Stimulated activated naive B cell treated with anti-CD40 and anti-IgM and Interleukin-4, amounts not matched to agents 10 μg/mL and 1 μg/mL and 100 μg/mL, for 72 hours (primary cell): ENCODE measurements at regions not wholly inside any gene's neighbourhood (a gene's known extent, or its start where the extent isn't known, plus 50 kb on each side); places are given as distances from the start of the nearest gene placed in this dataset.

Experiments
- ATAC-seq, 2 donors: fragments of 150-1000 bp; cut with Tn5 transposase; replicated peaks; 2 replicates each; pipeline ENCODE4 v1.10.0; 2021; ENCODE audit warnings: moderate library complexity in 1 of 2
- DNase-seq: peaks from one replicate; pipeline ENCODE4 v3.0.0; 2021
- H3K27ac Mint-ChIP-seq: one replicate; pipeline ENCODE4 v1.8.0; 2022; ENCODE audit warnings: mild to moderate bottlenecking, mixed read lengths
- H3K27me3 Mint-ChIP-seq, 2 donors: one replicate each; pipeline ENCODE4 v1.8.0; 2022; ENCODE audit warnings: mixed read lengths in 2 of 2
- H3K36me3 Mint-ChIP-seq, 2 donors: one replicate each; pipeline ENCODE4 v1.8.0; 2022; ENCODE audit warnings: mixed read lengths in 2 of 2, mild to moderate bottlenecking in 1 of 2
- H3K4me1 Mint-ChIP-seq, 2 donors: one replicate each; pipeline ENCODE4 v1.8.0; 2022; ENCODE audit warnings: mixed read lengths in 2 of 2, mild to moderate bottlenecking in 1 of 2
- H3K4me3 Mint-ChIP-seq, 2 donors: one replicate each; pipeline ENCODE4 v1.8.0; 2022; ENCODE audit warnings: mild to moderate bottlenecking in 2 of 2, mixed read lengths in 2 of 2, moderate library complexity in 1 of 2
- H3K9me3 Mint-ChIP-seq, 2 donors: one replicate each; pipeline ENCODE4 v1.8.0; 2022; ENCODE audit warnings: mixed read lengths in 2 of 2, mild to moderate bottlenecking in 1 of 2

- Mint-ChIP-seq H3K4me3 (no peak overlapping the region), H3K9me3 (peaks cover 0 to 1% of the 10 kb centered on the region in 2 donors), H3K4me1 (no peaks in the 10 kb centered on the region), H3K27ac (no peak overlapping the region), H3K27me3 (no peaks in the 10 kb centered on the region), H3K36me3 (no peaks in the 10 kb centered on the region)
- ATAC-seq: no peak
- no peak for DNase-seq
These were observed 1216.1 kb downstream of the FSTL5 start for GRCh38 chr4:160947653-160948052.

GRCh38 chr4:160956875-160957274 lies 1206.9 kb downstream of the FSTL5 start:
- H3K27ac Mint-ChIP-seq: no peak overlapping the region
- peaks cover 0 to 2% of the 10 kb centered on the region in 2 donors for H3K9me3 Mint-ChIP-seq

GRCh38 chr4:160969925-160970324 lies 1193.9 kb downstream of the FSTL5 start:
- peaks cover 0 to 1% of the 10 kb centered on the region in 2 donors for H3K9me3 Mint-ChIP-seq
- no peak for DNase-seq

More at GRCh38 chr4:160956875-160957274, 1206.9 kb downstream of the FSTL5 start:
- ATAC-seq: no peak
- no peaks in the 10 kb centered on the region for H3K4me1 Mint-ChIP-seq
- no peaks in the 10 kb centered on the region for H3K36me3 Mint-ChIP-seq
- no peak overlapping the region for H3K4me3 Mint-ChIP-seq
- H3K27me3 Mint-ChIP-seq: no peaks in the 10 kb centered on the region
- no peak for DNase-seq

GRCh38 chr4:160980091-160980490 lies 1183.7 kb downstream of the FSTL5 start:
- Mint-ChIP-seq H3K27me3 (no peaks in the 10 kb centered on the region), H3K36me3 (no peaks in the 10 kb centered on the region), H3K4me1 (no peaks in the 10 kb centered on the region), H3K4me3 (no peak overlapping the region), H3K9me3 (peaks cover 0 to 2% of the 10 kb centered on the region in 2 donors), H3K27ac (no peak overlapping the region)
- ATAC-seq: no peak
- no peak for DNase-seq

More at GRCh38 chr4:160969925-160970324, 1193.9 kb downstream of the FSTL5 start:
- Mint-ChIP-seq H3K4me1 (no peaks in the 10 kb centered on the region), H3K4me3 (no peak overlapping the region), H3K36me3 (no peaks in the 10 kb centered on the region), H3K27ac (no peak overlapping the region), H3K27me3 (no peaks in the 10 kb centered on the region)
- no peak for ATAC-seq

- H3K36me3 Mint-ChIP-seq: no peaks in the 10 kb centered on the region
- no peak overlapping the region for H3K4me3 Mint-ChIP-seq
- H3K27me3 Mint-ChIP-seq: no peaks in the 10 kb centered on the region
- DNase-seq: no peak
- H3K4me1 Mint-ChIP-seq: no peaks in the 10 kb centered on the region
- H3K9me3 Mint-ChIP-seq: peaks cover 0 to 2% of the 10 kb centered on the region in 2 donors
- ATAC-seq: no peak
- no peak overlapping the region for H3K27ac Mint-ChIP-seq
These were observed 1182.7 kb downstream of the FSTL5 start for GRCh38 chr4:160981083-160981482.

- DNase-seq (no peak), ATAC-seq (no peak)
- H3K27ac Mint-ChIP-seq: no peak overlapping the region
- peaks cover 0 to 2% of the 10 kb centered on the region in 2 donors for H3K9me3 Mint-ChIP-seq
- H3K36me3 Mint-ChIP-seq: no peaks in the 10 kb centered on the region
- H3K27me3 Mint-ChIP-seq: no peaks in the 10 kb centered on the region
- no peak overlapping the region for H3K4me3 Mint-ChIP-seq
- no peaks in the 10 kb centered on the region for H3K4me1 Mint-ChIP-seq
These were observed 1180.8 kb downstream of the FSTL5 start for GRCh38 chr4:160983035-160983434.

- ATAC-seq (no peak), DNase-seq (no peak)
- Mint-ChIP-seq H3K4me3 (no peak overlapping the region), H3K27me3 (no peaks in the 10 kb centered on the region), H3K4me1 (no peaks in the 10 kb centered on the region), H3K9me3 (peaks cover 0 to 2% of the 10 kb centered on the region in 2 donors), H3K27ac (no peak overlapping the region), H3K36me3 (no peaks in the 10 kb centered on the region)
These were observed 1161.4 kb downstream of the FSTL5 start for GRCh38 chr4:161002386-161002785.

- Mint-ChIP-seq H3K27me3 (no peaks in the 10 kb centered on the region), H3K9me3 (peaks cover 0 to 2% of the 10 kb centered on the region in 2 donors), H3K27ac (no peak overlapping the region), H3K36me3 (no peaks in the 10 kb centered on the region), H3K4me3 (no peak overlapping the region), H3K4me1 (no peaks in the 10 kb centered on the region)
- ATAC-seq: no peak
- no peak for DNase-seq
These were observed 1160.3 kb downstream of the FSTL5 start for GRCh38 chr4:161003418-161004057.

GRCh38 chr4:161005746-161006145 lies 1158.1 kb downstream of the FSTL5 start:
- DNase-seq (no peak), ATAC-seq (no peak)
- no peak overlapping the region for H3K27ac Mint-ChIP-seq
- no peak overlapping the region for H3K4me3 Mint-ChIP-seq
- no peaks in the 10 kb centered on the region for H3K36me3 Mint-ChIP-seq
- H3K27me3 Mint-ChIP-seq: no peaks in the 10 kb centered on the region
- no peaks in the 10 kb centered on the region for H3K4me1 Mint-ChIP-seq
- H3K9me3 Mint-ChIP-seq: peaks cover 2 to 4% of the 10 kb centered on the region in 2 donors

- Mint-ChIP-seq H3K27ac (no peak overlapping the region), H3K4me3 (no peak overlapping the region), H3K36me3 (no peaks in the 10 kb centered on the region), H3K4me1 (no peaks in the 10 kb centered on the region), H3K9me3 (peaks cover 2 to 4% of the 10 kb centered on the region in 2 donors), H3K27me3 (no peaks in the 10 kb centered on the region)
- DNase-seq (no peak), ATAC-seq (no peak)
These were observed 1155.3 kb downstream of the FSTL5 start for GRCh38 chr4:161008527-161008926.

GRCh38 chr4:161010227-161010626 lies 1153.6 kb downstream of the FSTL5 start:
- Mint-ChIP-seq H3K36me3 (no peaks in the 10 kb centered on the region), H3K27ac (no peak overlapping the region), H3K27me3 (no peaks in the 10 kb centered on the region), H3K9me3 (peaks cover 2 to 4% of the 10 kb centered on the region in 2 donors), H3K4me1 (no peaks in the 10 kb centered on the region), H3K4me3 (no peak overlapping the region)
- ATAC-seq: no peak
- no peak for DNase-seq
